GM23248 (cell line): ENCODE measurements at regions not wholly inside any gene's neighbourhood (a gene's known extent, or its start where the extent isn't known, plus 50 kb on each side); places are given as distances from the start of the nearest gene placed in this dataset.

Experiments
- DNase-seq: peaks from one replicate; pipeline ENCODE4 v3.0.0-alpha.2; 2015
- H2AFZ ChIP-seq: fragments of 200-600 bp; sonication (generic); 2 replicates; pipeline ENCODE4 v1.6.1; 2016; ENCODE audit warnings: antibody characterized with exemption
- H3F3A ChIP-seq: fragments of 200-600 bp; sonication (generic); 2 replicates; pipeline ENCODE4 v1.6.1; 2016; ENCODE audit warnings: mild to moderate bottlenecking, antibody characterized with exemption, mixed run types; ENCODE audit not compliant: insufficient read depth
- H3K27ac ChIP-seq: fragments of 200-600 bp; sonication (generic); 2 replicates; pipeline ENCODE4 v1.5.1; 2016; ENCODE audit warnings: mild to moderate bottlenecking
- H3K27me3 ChIP-seq: fragments of 200-600 bp; sonication (generic); replicated peaks from 2 replicates; pipeline ENCODE4 v1.6.1; 2016; ENCODE audit warnings: mild to moderate bottlenecking; ENCODE audit not compliant: insufficient read depth
- H3K36me3 ChIP-seq: fragments of 200-600 bp; sonication (generic); 2 replicates; pipeline ENCODE4 v1.6.1; 2016; ENCODE audit warnings: low read depth, mild to moderate bottlenecking
- H3K4me1 ChIP-seq: fragments of 200-600 bp; sonication (generic); 2 replicates; pipeline ENCODE4 v1.6.1; 2016; ENCODE audit warnings: mild to moderate bottlenecking; ENCODE audit not compliant: insufficient read depth
- H3K4me2 ChIP-seq: fragments of 200-600 bp; sonication (generic); one replicate; pipeline ENCODE4 v1.6.1; 2016; ENCODE audit warnings: mild to moderate bottlenecking; ENCODE audit not compliant: unreplicated experiment
- H3K4me3 ChIP-seq: fragments of 200-600 bp; sonication (generic); 2 replicates; pipeline ENCODE4 v1.5.1; 2016; ENCODE audit warnings: mild to moderate bottlenecking
- H3K79me2 ChIP-seq: fragments of 200-600 bp; sonication (generic); 2 replicates; pipeline ENCODE4 v1.6.1; 2016; ENCODE audit warnings: mild to moderate bottlenecking; ENCODE audit not compliant: insufficient read depth
- H3K9ac ChIP-seq: fragments of 200-600 bp; sonication (generic); 2 replicates; pipeline ENCODE4 v1.6.1; 2016; ENCODE audit warnings: mild to moderate bottlenecking
- H3K9me2 ChIP-seq: fragments of 200-600 bp; sonication (generic); 2 replicates; pipeline ENCODE4 v1.6.1; 2016; ENCODE audit warnings: mixed run types, mild to moderate bottlenecking, moderate library complexity; ENCODE audit not compliant: insufficient read depth
- H3K9me3 ChIP-seq: fragments of 200-600 bp; sonication (generic); one replicate; pipeline ENCODE4 v1.6.1; 2017; ENCODE audit warnings: low read depth
- H4K20me1 ChIP-seq: fragments of 200-600 bp; sonication (generic); 2 replicates; pipeline ENCODE4 v1.6.0; 2016; ENCODE audit not compliant: insufficient read depth
- EZH2 ChIP-seq: fragments of 200-600 bp; sonication (generic); IDR thresholded peaks from 2 replicates; pipeline ENCODE4 v1.6.1; 2018; ENCODE audit warnings: antibody characterized with exemption, mild to moderate bottlenecking; ENCODE audit not compliant: insufficient read depth, poor library complexity, severe bottlenecking
- EZH2phosphoT487 ChIP-seq: fragments of 200-600 bp; sonication (generic); IDR thresholded peaks from 2 replicates; pipeline ENCODE4 v1.6.1; 2018; ENCODE audit warnings: antibody characterized with exemption, moderate library complexity, mild to moderate bottlenecking, low read depth; ENCODE audit not compliant: insufficient read depth
- WGBS, 2 experiments: methylation state at CpG; one replicate each; pipeline ENCODE4 v1.1.6; 2015 to 2017; ENCODE audit warnings: low lambda C conversion rate in 2 of 2, low coverage in 1 of 2; ENCODE audit errors: missing lambda C conversion rate in 2 of 2; 5-methylcytosine and 5-hydroxymethylcytosine counted together
- in situ Hi-C: fragments of 300-500 bp; cut with MboI; formaldehyde crosslinking; loops from 2 replicates; pipeline ENCODE4 v1.15.0; 2020

DNA sequence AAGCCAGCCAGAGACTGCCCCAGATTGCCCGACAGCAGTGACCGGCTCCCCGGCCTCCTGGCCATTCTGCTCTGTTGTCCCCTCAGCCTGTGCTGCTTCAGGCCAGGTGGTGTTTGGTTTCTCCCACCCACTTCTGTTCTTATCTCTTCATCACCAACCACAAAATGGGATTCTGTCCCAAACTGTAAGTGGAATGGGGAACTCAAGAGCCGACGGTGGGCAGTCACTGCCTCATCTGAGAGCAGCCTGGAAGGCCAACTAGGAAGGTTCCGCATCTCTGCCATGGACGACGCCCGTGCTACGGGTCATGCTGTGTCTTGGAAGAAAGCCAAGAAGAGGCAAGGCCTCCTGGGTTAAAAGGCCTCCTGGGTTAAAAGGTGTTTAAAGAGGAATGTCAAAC, 219.0 kb upstream of the PIK3R1 start:
- H3K27me3 ChIP-seq, result no peaks in the 10 kb centered on the region
- peaks cover 23% of the 10 kb centered on the region for H3K4me1 ChIP-seq
- no peaks in the 10 kb centered on the region for H4K20me1 ChIP-seq
- no peak overlapping the region for H2AFZ ChIP-seq
- H3K4me3 ChIP-seq, result no peak overlapping the region
- no peaks in the 10 kb centered on the region for H3K9me2 ChIP-seq
- no peak for DNase-seq
- in situ Hi-C loops, result no loop called here
- H3K36me3 ChIP-seq, result no peaks in the 10 kb centered on the region
- WGBS, 2 experiments, result 92 to 93% methylated on average over 10 of the region's 10 CpGs
- peaks cover 26% of the 10 kb centered on the region for H3F3A ChIP-seq
- no peaks in the 10 kb centered on the region for H3K9me3 ChIP-seq
- H3K9ac ChIP-seq, result no peak overlapping the region
- H3K27ac ChIP-seq, result no peak overlapping the region
- TF ChIP-seq EZH2 (no peak), EZH2phosphoT487 (no peak)
- no peak overlapping the region for H3K4me2 ChIP-seq
- H3K79me2 ChIP-seq, result no peaks in the 10 kb centered on the region

DNA sequence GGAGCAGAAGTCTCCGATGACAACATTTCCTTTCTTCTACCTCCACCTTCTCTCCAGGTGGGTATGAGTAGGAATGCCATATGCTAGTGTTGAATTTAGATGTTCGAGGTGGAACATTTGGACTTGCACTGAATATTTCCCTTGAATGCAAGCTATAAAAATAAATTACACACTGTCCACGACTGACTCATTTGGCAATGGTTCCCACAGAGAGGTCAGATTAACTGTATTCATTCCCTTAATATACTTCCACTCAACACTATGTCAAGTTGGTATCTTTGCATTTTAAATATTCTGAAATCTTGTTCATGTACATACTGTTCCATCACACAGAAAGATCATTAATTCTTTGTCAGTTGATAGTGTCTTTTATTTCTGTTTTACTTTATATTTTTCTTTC, 222.6 kb upstream of the PIK3R1 start:
- Histone ChIP-seq H3K36me3 (no peaks in the 10 kb centered on the region), H3K4me1 (peaks cover 11% of the 10 kb centered on the region), H3K79me2 (no peaks in the 10 kb centered on the region), H3K27ac (no peak overlapping the region), H3K4me2 (peak overlapping the region; percentile 42), H3K4me3 (no peak overlapping the region), H3K9ac (no peak overlapping the region), H3F3A (peaks cover 13% of the 10 kb centered on the region), H2AFZ (no peak overlapping the region), H3K27me3 (no peaks in the 10 kb centered on the region), H3K9me2 (no peaks in the 10 kb centered on the region), H3K9me3 (no peaks in the 10 kb centered on the region), H4K20me1 (no peaks in the 10 kb centered on the region)
- DNase-seq, result peak; percentile 71
- in situ Hi-C loops, result no loop called here
- TF ChIP-seq EZH2, result no peak
- no peak for TF ChIP-seq EZH2phosphoT487
- WGBS, 2 experiments, result 3 to 5% methylated on average over 3 of the region's 3 CpGs

DNA sequence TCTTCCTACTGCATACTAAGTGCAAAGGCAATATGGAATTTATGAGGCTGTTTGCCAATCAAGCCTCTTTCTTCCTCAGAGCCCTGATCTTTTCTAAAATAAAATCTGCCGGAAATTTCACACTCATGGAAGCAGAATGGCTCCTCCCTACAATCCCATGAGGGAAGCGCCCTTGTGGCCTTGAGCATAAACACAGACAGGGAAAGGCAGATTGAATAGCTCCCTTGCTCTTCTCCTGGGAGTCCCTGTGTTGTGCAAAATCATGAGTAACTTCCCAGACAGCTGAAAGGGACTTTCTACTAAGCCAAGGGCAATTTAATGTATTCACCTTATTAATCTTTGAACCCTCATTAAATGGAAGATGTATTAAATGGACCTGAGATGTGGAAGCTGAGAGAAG, 226.1 kb upstream of the PIK3R1 start:
- Histone ChIP-seq H3K9ac (no peak overlapping the region), H3K4me2 (no peak overlapping the region), H3K4me3 (no peak overlapping the region), H3K9me2 (0 out of 2 replicates have a peak, but pooled peaks cover 4% of the 10 kb centered on the region), H3K9me3 (no peaks in the 10 kb centered on the region), H3K27me3 (no peaks in the 10 kb centered on the region), H3K36me3 (no peaks in the 10 kb centered on the region), H3K4me1 (peaks cover 25% of the 10 kb centered on the region), H3F3A (0 out of 2 replicates have a peak, but pooled peaks cover 8% of the 10 kb centered on the region), H4K20me1 (no peaks in the 10 kb centered on the region), H2AFZ (no peak overlapping the region), H3K79me2 (no peaks in the 10 kb centered on the region), H3K27ac (no peak overlapping the region)
- in situ Hi-C loops, result no loop called here
- TF ChIP-seq EZH2 (no peak), EZH2phosphoT487 (no peak)
- DNase-seq, result peak; percentile 47
- WGBS, 2 experiments, result 81 to 95% methylated on average over 2 of the region's 2 CpGs

DNA sequence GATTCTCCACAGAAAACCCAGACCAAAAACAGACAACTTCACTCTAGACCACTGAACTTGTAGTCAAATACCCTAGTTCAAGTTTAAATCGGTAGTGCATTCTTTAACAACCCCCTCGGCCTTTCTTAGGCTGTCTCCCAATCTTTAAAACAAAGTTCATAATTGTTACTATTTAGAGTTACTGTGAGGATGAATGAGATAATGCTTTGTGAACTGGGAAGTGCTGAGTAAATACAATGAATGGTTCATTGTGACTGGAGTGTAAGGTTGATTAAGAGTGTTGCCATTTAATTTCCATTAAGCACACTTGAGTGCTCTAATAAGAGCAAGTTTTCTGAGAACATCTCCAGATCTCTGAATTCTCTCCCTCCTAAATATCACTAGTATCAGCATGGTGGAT, 228.8 kb upstream of the PIK3R1 start:
- TF ChIP-seq EZH2, result no peak
- no peak for TF ChIP-seq EZH2phosphoT487
- in situ Hi-C loops, result no loop called here

More for the DNA sequence above, 228.8 kb upstream of the PIK3R1 start:
- Histone ChIP-seq H3F3A (peaks cover 7% of the 10 kb centered on the region; the same call in 1 of the 2 replicates), H3K79me2 (no peaks in the 10 kb centered on the region), H3K27me3 (no peaks in the 10 kb centered on the region), H3K4me1 (peaks cover 23% of the 10 kb centered on the region), H3K4me3 (no peak overlapping the region), H4K20me1 (no peaks in the 10 kb centered on the region), H2AFZ (no peak overlapping the region), H3K27ac (no peak overlapping the region), H3K36me3 (no peaks in the 10 kb centered on the region), H3K4me2 (no peak overlapping the region), H3K9ac (no peak overlapping the region), H3K9me2 (0 out of 2 replicates have a peak, but pooled peaks cover 4% of the 10 kb centered on the region), H3K9me3 (no peaks in the 10 kb centered on the region)
- 88 to 94% methylated on average over 2 of the region's 2 CpGs for WGBS, 2 experiments
- DNase-seq, result no peak
